OCI-LY1 (cell line): ENCODE measurements at regions not wholly inside any gene's neighbourhood (a gene's known extent, or its start where the extent isn't known, plus 50 kb on each side); places are given as distances from the start of the nearest gene placed in this dataset.

ENCODE experiments used
- H2AFZ ChIP-seq: fragments of 200-600 bp; sonication (generic), shearing (Covaris generic); 2 replicates; pipeline ENCODE4 v1.6.0; 2014; ENCODE audit warnings: antibody characterized with exemption, mild to moderate bottlenecking, low read length
- H3F3A ChIP-seq: fragments of 200-600 bp; sonication (generic), shearing (Covaris generic); 2 replicates; pipeline ENCODE4 v1.6.0; 2014; ENCODE audit warnings: mild to moderate bottlenecking, antibody characterized with exemption, low read length, moderate library complexity; ENCODE audit not compliant: insufficient read depth
- H3K27ac ChIP-seq: fragments of 200-600 bp; sonication (generic); 2 replicates; pipeline ENCODE4 v1.5.1; 2014; ENCODE audit warnings: low read length, mixed run types, mild to moderate bottlenecking, low read depth; ENCODE audit not compliant: poor library complexity, severe bottlenecking
- H3K27me3 ChIP-seq: fragments of 200-600 bp; sonication (generic); 2 replicates; pipeline ENCODE4 v1.6.0; 2014; ENCODE audit warnings: antibody characterized with exemption, mild to moderate bottlenecking, low read length, moderate library complexity; ENCODE audit not compliant: insufficient read depth
- H3K36me3 ChIP-seq: fragments of 200-600 bp; sonication (generic); 2 replicates; pipeline ENCODE4 v1.6.1; 2014; ENCODE audit warnings: mild to moderate bottlenecking, antibody characterized with exemption, low read length, moderate library complexity, mixed read lengths; ENCODE audit not compliant: insufficient read depth
- H3K4me1 ChIP-seq: fragments of 200-600 bp; sonication (generic); 2 replicates; pipeline ENCODE4 v1.5.1; 2014; ENCODE audit warnings: mild to moderate bottlenecking, low read length, moderate library complexity; ENCODE audit not compliant: insufficient read depth, severe bottlenecking
- H3K4me2 ChIP-seq: fragments of 200-600 bp; sonication (generic), shearing (Covaris generic); 2 replicates; pipeline ENCODE4 v1.6.1; 2014; ENCODE audit warnings: low read length
- H3K4me3 ChIP-seq: fragments of 200-600 bp; sonication (generic); 2 replicates; pipeline ENCODE4 v1.5.1; 2014; ENCODE audit warnings: low read length, low read depth, mild to moderate bottlenecking, mixed read lengths; ENCODE audit not compliant: poor library complexity, severe bottlenecking
- H3K79me2 ChIP-seq: fragments of 200-600 bp; shearing (Covaris generic); 2 replicates; pipeline ENCODE4 v1.6.1; 2016; ENCODE audit warnings: mixed run types, low read length, mixed read lengths; ENCODE audit not compliant: insufficient read depth
- H3K9ac ChIP-seq: fragments of 200-600 bp; sonication (generic), shearing (Covaris generic); 2 replicates; pipeline ENCODE4 v1.6.1; 2014; ENCODE audit warnings: mild to moderate bottlenecking, low read length, mixed read lengths
- H3K9me2 ChIP-seq: fragments of 200-600 bp; sonication (generic), shearing (Covaris generic); 2 replicates; pipeline ENCODE4 v1.6.1; 2014; ENCODE audit warnings: low read depth, mild to moderate bottlenecking, low read length, mixed read lengths
- H3K9me3 ChIP-seq: fragments of 200-600 bp; shearing (Covaris generic); 2 replicates; pipeline ENCODE4 v1.6.1; 2014; ENCODE audit warnings: low read length, mixed read lengths
- H4K20me1 ChIP-seq: fragments of 200-600 bp; sonication (generic), shearing (Covaris generic); 2 replicates; pipeline ENCODE4 v1.6.0; 2016; ENCODE audit warnings: mild to moderate bottlenecking, low read length; ENCODE audit not compliant: insufficient read depth
- CTCF ChIP-seq: fragments of 200-600 bp; sonication (generic), shearing (Covaris generic); IDR thresholded peaks from 2 replicates; pipeline ENCODE4 v1.5.1; 2017; ENCODE audit warnings: mild to moderate bottlenecking, antibody characterized with exemption, low read length, moderate library complexity, mixed read lengths
- EZH2 ChIP-seq: fragments of 200-600 bp; sonication (generic), shearing (Covaris generic); IDR thresholded peaks from 2 replicates; pipeline ENCODE4 v1.8.0; 2017; ENCODE audit warnings: borderline replicate concordance, mixed run types, mild to moderate bottlenecking, antibody characterized with exemption, low read length, moderate library complexity, mixed read lengths

- H3K4me1 ChIP-seq = no peaks in the 10 kb centered on the region
- H2AFZ ChIP-seq = no peak overlapping the region
- H3K9me3 ChIP-seq = no peaks in the 10 kb centered on the region
- H3K79me2 ChIP-seq = no peaks in the 10 kb centered on the region
- no peak overlapping the region for H3K27ac ChIP-seq
- no peaks in the 10 kb centered on the region for H4K20me1 ChIP-seq
- TF ChIP-seq CTCF (peak; percentile 19; the same call in 1 of the 2 replicates), EZH2 (no peak)
- H3K27me3 ChIP-seq = no peaks in the 10 kb centered on the region
- no peaks in the 10 kb centered on the region for H3K36me3 ChIP-seq
- H3K4me3 ChIP-seq = no peak overlapping the region
- H3K9me2 ChIP-seq = no peaks in the 10 kb centered on the region
- H3K4me2 ChIP-seq = no peak overlapping the region
- no peak overlapping the region for H3K9ac ChIP-seq
- no peaks in the 10 kb centered on the region for H3F3A ChIP-seq
Measured at GRCh38 chr5:31007672-31008071, 185.8 kb upstream of the CDH6 start.

GRCh38 chr5:31000287-31000686 is 193.2 kb upstream of the CDH6 start:
- Histone ChIP-seq H4K20me1 (no peaks in the 10 kb centered on the region), H3K9me3 (no peaks in the 10 kb centered on the region), H3K27ac (no peak overlapping the region), H3K27me3 (no peaks in the 10 kb centered on the region), H3K9me2 (no peaks in the 10 kb centered on the region), H3K79me2 (no peaks in the 10 kb centered on the region), H3K36me3 (no peaks in the 10 kb centered on the region), H3K4me2 (no peak overlapping the region), H3K4me1 (no peaks in the 10 kb centered on the region), H3K4me3 (no peak overlapping the region), H2AFZ (no peak overlapping the region), H3K9ac (no peak overlapping the region), H3F3A (no peaks in the 10 kb centered on the region)
- TF ChIP-seq EZH2 = no peak
- TF ChIP-seq CTCF = no peak

- Histone ChIP-seq H3K4me3 (no peak overlapping the region), H4K20me1 (no peaks in the 10 kb centered on the region), H3K27me3 (no peaks in the 10 kb centered on the region), H3K36me3 (no peaks in the 10 kb centered on the region), H3K9me3 (no peaks in the 10 kb centered on the region), H3K9ac (no peak overlapping the region), H3K79me2 (no peaks in the 10 kb centered on the region), H2AFZ (no peak overlapping the region), H3K4me2 (no peak overlapping the region), H3K9me2 (no peaks in the 10 kb centered on the region), H3F3A (no peaks in the 10 kb centered on the region), H3K4me1 (no peaks in the 10 kb centered on the region), H3K27ac (no peak overlapping the region)
- no peak for TF ChIP-seq CTCF
- TF ChIP-seq EZH2 = no peak
Measured at GRCh38 chr5:30997681-30998080, 195.8 kb upstream of the CDH6 start.
